ENCODE measurements at regions not wholly inside any gene's neighbourhood (a gene's known extent, or its start where the extent isn't known, plus 50 kb on each side); places are given as distances from the start of the nearest gene placed in this dataset.

GRCh38 chr11:92711926-92712325 is 257.5 kb upstream of the MTNR1B start:
- Histone ChIP-seq H3K4me3 (ENCODE audit: low read depth, low read length) (no peak overlapping the region), H3K27me3 (ENCODE audit: insufficient read depth, low read length) (no peaks in the 10 kb centered on the region), H3K36me3 (ENCODE audit: insufficient read depth, low read length) (no peaks in the 10 kb centered on the region), H3K79me2 (ENCODE audit: control insufficient read depth, insufficient read depth, low read length, unreplicated experiment) (no peaks in the 10 kb centered on the region), H3K4me1 (ENCODE audit: control insufficient read depth, insufficient read depth, low read length, unreplicated experiment) (no peaks in the 10 kb centered on the region), H3K27ac (ENCODE audit: low read depth, low read length) (no peak overlapping the region), H2AFZ (ENCODE audit: low read length, unreplicated experiment) (no peak overlapping the region)

GRCh38 chr11:92714111-92714510 is 255.3 kb upstream of the MTNR1B start:
- Histone ChIP-seq H3K36me3 (ENCODE audit: insufficient read depth, low read length) (no peaks in the 10 kb centered on the region), H3K4me3 (ENCODE audit: low read depth, low read length) (no peak overlapping the region), H2AFZ (ENCODE audit: low read length, unreplicated experiment) (no peak overlapping the region), H3K27ac (ENCODE audit: low read depth, low read length) (no peak overlapping the region), H3K79me2 (ENCODE audit: control insufficient read depth, insufficient read depth, low read length, unreplicated experiment) (no peaks in the 10 kb centered on the region), H3K4me1 (ENCODE audit: control insufficient read depth, insufficient read depth, low read length, unreplicated experiment) (no peaks in the 10 kb centered on the region), H3K27me3 (ENCODE audit: insufficient read depth, low read length) (no peaks in the 10 kb centered on the region)

GRCh38 chr11:92717240-92717639 is 252.2 kb upstream of the MTNR1B start:
- H3K27ac ChIP-seq (ENCODE audit: low read depth, low read length), result no peak overlapping the region
- no peaks in the 10 kb centered on the region for H3K4me1 ChIP-seq (ENCODE audit: control insufficient read depth, insufficient read depth, low read length, unreplicated experiment)
- H3K79me2 ChIP-seq (ENCODE audit: control insufficient read depth, insufficient read depth, low read length, unreplicated experiment), result no peaks in the 10 kb centered on the region
- H3K4me3 ChIP-seq (ENCODE audit: low read depth, low read length), result no peak overlapping the region
- no peak overlapping the region for H2AFZ ChIP-seq (ENCODE audit: low read length, unreplicated experiment)
- no peaks in the 10 kb centered on the region for H3K27me3 ChIP-seq (ENCODE audit: insufficient read depth, low read length)
- no peaks in the 10 kb centered on the region for H3K36me3 ChIP-seq (ENCODE audit: insufficient read depth, low read length)

GRCh38 chr11:92720385-92720784 is 249.1 kb upstream of the MTNR1B start:
- H3K79me2 ChIP-seq (ENCODE audit: control insufficient read depth, insufficient read depth, low read length, unreplicated experiment), result no peaks in the 10 kb centered on the region
- H2AFZ ChIP-seq (ENCODE audit: low read length, unreplicated experiment), result no peak overlapping the region
- H3K27me3 ChIP-seq (ENCODE audit: insufficient read depth, low read length), result no peaks in the 10 kb centered on the region
- no peaks in the 10 kb centered on the region for H3K36me3 ChIP-seq (ENCODE audit: insufficient read depth, low read length)
- H3K4me3 ChIP-seq (ENCODE audit: low read depth, low read length), result no peak overlapping the region
- H3K27ac ChIP-seq (ENCODE audit: low read depth, low read length), result no peak overlapping the region
- no peaks in the 10 kb centered on the region for H3K4me1 ChIP-seq (ENCODE audit: control insufficient read depth, insufficient read depth, low read length, unreplicated experiment)

- Histone ChIP-seq H3K36me3 (ENCODE audit: insufficient read depth, low read length) (no peaks in the 10 kb centered on the region), H3K4me1 (ENCODE audit: control insufficient read depth, insufficient read depth, low read length, unreplicated experiment) (no peaks in the 10 kb centered on the region), H3K4me3 (ENCODE audit: low read depth, low read length) (no peak overlapping the region), H3K27ac (ENCODE audit: low read depth, low read length) (no peak overlapping the region), H3K27me3 (ENCODE audit: insufficient read depth, low read length) (no peaks in the 10 kb centered on the region), H2AFZ (ENCODE audit: low read length, unreplicated experiment) (no peak overlapping the region), H3K79me2 (ENCODE audit: control insufficient read depth, insufficient read depth, low read length, unreplicated experiment) (no peaks in the 10 kb centered on the region)
Observed at GRCh38 chr11:92725352-92725751, 244.1 kb upstream of the MTNR1B start.

- H3K4me1 ChIP-seq (ENCODE audit: control insufficient read depth, insufficient read depth, low read length, unreplicated experiment), result no peaks in the 10 kb centered on the region
- H3K36me3 ChIP-seq (ENCODE audit: insufficient read depth, low read length), result no peaks in the 10 kb centered on the region
- H3K27ac ChIP-seq (ENCODE audit: low read depth, low read length), result no peak overlapping the region
- no peak overlapping the region for H2AFZ ChIP-seq (ENCODE audit: low read length, unreplicated experiment)
- H3K4me3 ChIP-seq (ENCODE audit: low read depth, low read length), result no peak overlapping the region
- H3K79me2 ChIP-seq (ENCODE audit: control insufficient read depth, insufficient read depth, low read length, unreplicated experiment), result no peaks in the 10 kb centered on the region
- H3K27me3 ChIP-seq (ENCODE audit: insufficient read depth, low read length), result no peaks in the 10 kb centered on the region
Observed at GRCh38 chr11:92727123-92727522, 242.3 kb upstream of the MTNR1B start.

- H3K79me2 ChIP-seq (ENCODE audit: control insufficient read depth, insufficient read depth, low read length, unreplicated experiment), result no peaks in the 10 kb centered on the region
- no peaks in the 10 kb centered on the region for H3K27me3 ChIP-seq (ENCODE audit: insufficient read depth, low read length)
Observed at GRCh38 chr11:92727769-92728168, 241.7 kb upstream of the MTNR1B start.

GRCh38 chr11:92728628-92729027 is 240.8 kb upstream of the MTNR1B start:
- Histone ChIP-seq H3K4me1 (ENCODE audit: control insufficient read depth, insufficient read depth, low read length, unreplicated experiment) (no peaks in the 10 kb centered on the region), H3K36me3 (ENCODE audit: insufficient read depth, low read length) (no peaks in the 10 kb centered on the region), H3K27me3 (ENCODE audit: insufficient read depth, low read length) (no peaks in the 10 kb centered on the region), H2AFZ (ENCODE audit: low read length, unreplicated experiment) (no peak overlapping the region), H3K79me2 (ENCODE audit: control insufficient read depth, insufficient read depth, low read length, unreplicated experiment) (no peaks in the 10 kb centered on the region), H3K27ac (ENCODE audit: low read depth, low read length) (no peak overlapping the region), H3K4me3 (ENCODE audit: low read depth, low read length) (no peak overlapping the region)

More at GRCh38 chr11:92727769-92728168, 241.7 kb upstream of the MTNR1B start:
- Histone ChIP-seq H2AFZ (ENCODE audit: low read length, unreplicated experiment) (no peak overlapping the region), H3K4me1 (ENCODE audit: control insufficient read depth, insufficient read depth, low read length, unreplicated experiment) (no peaks in the 10 kb centered on the region), H3K36me3 (ENCODE audit: insufficient read depth, low read length) (no peaks in the 10 kb centered on the region), H3K27ac (ENCODE audit: low read depth, low read length) (no peak overlapping the region), H3K4me3 (ENCODE audit: low read depth, low read length) (no peak overlapping the region)

GRCh38 chr11:92735039-92735438 is 234.4 kb upstream of the MTNR1B start:
- Histone ChIP-seq H3K27ac (ENCODE audit: low read depth, low read length) (no peak overlapping the region), H3K4me3 (ENCODE audit: low read depth, low read length) (no peak overlapping the region), H2AFZ (ENCODE audit: low read length, unreplicated experiment) (no peak overlapping the region), H3K4me1 (ENCODE audit: control insufficient read depth, insufficient read depth, low read length, unreplicated experiment) (no peaks in the 10 kb centered on the region), H3K27me3 (ENCODE audit: insufficient read depth, low read length) (no peaks in the 10 kb centered on the region), H3K79me2 (ENCODE audit: control insufficient read depth, insufficient read depth, low read length, unreplicated experiment) (no peaks in the 10 kb centered on the region), H3K36me3 (ENCODE audit: insufficient read depth, low read length) (no peaks in the 10 kb centered on the region)

- Histone ChIP-seq H3K36me3 (ENCODE audit: insufficient read depth, low read length) (no peaks in the 10 kb centered on the region), H3K4me1 (ENCODE audit: control insufficient read depth, insufficient read depth, low read length, unreplicated experiment) (no peaks in the 10 kb centered on the region), H3K27ac (ENCODE audit: low read depth, low read length) (no peak overlapping the region)
Observed at GRCh38 chr11:92738276-92738675, 231.2 kb upstream of the MTNR1B start.

GRCh38 chr11:92739041-92739440 is 230.4 kb upstream of the MTNR1B start:
- Histone ChIP-seq H3K79me2 (ENCODE audit: control insufficient read depth, insufficient read depth, low read length, unreplicated experiment) (no peaks in the 10 kb centered on the region), H3K36me3 (ENCODE audit: insufficient read depth, low read length) (no peaks in the 10 kb centered on the region), H3K27me3 (ENCODE audit: insufficient read depth, low read length) (no peaks in the 10 kb centered on the region), H3K4me3 (ENCODE audit: low read depth, low read length) (no peak overlapping the region), H3K4me1 (ENCODE audit: control insufficient read depth, insufficient read depth, low read length, unreplicated experiment) (no peaks in the 10 kb centered on the region), H3K27ac (ENCODE audit: low read depth, low read length) (no peak overlapping the region), H2AFZ (ENCODE audit: low read length, unreplicated experiment) (no peak overlapping the region)

More at GRCh38 chr11:92738276-92738675, 231.2 kb upstream of the MTNR1B start:
- H3K27me3 ChIP-seq (ENCODE audit: insufficient read depth, low read length), result no peaks in the 10 kb centered on the region
- no peak overlapping the region for H3K4me3 ChIP-seq (ENCODE audit: low read depth, low read length)
- H2AFZ ChIP-seq (ENCODE audit: low read length, unreplicated experiment), result no peak overlapping the region
- H3K79me2 ChIP-seq (ENCODE audit: control insufficient read depth, insufficient read depth, low read length, unreplicated experiment), result no peaks in the 10 kb centered on the region

Measured in ACC112 (cell line).